Endothelial cell of umbilical vein (primary cell): ENCODE measurements at regions not wholly inside any gene's neighbourhood (a gene's known extent, or its start where the extent isn't known, plus 50 kb on each side); places are given as distances from the start of the nearest gene placed in this dataset.

Experiments used
- BruUV-seq: library from RNA; stranded (reverse); fragments of 400-500 nt; replicated peaks from 2 replicates; lab custom pipeline; 2021; lab: Mats Ljungman, UMichigan
- CTCF ChIA-PET: fragments of 300-600, 350-600 bp; sonication (Branson Sonifier 250); formaldehyde crosslinking; loops from one replicate; lab custom pipeline; 2021; ENCODE audit warnings: antibody characterized with exemption, inconsistent platforms; lab: Charles Lee
- POLR2A ChIA-PET: fragments of 300-600, 350-600 bp; sonication (Branson Sonifier 250); formaldehyde crosslinking; loops from one replicate; lab custom pipeline; 2021; ENCODE audit warnings: antibody characterized with exemption, inconsistent platforms; lab: Charles Lee
- DNase-seq: peaks from one replicate; pipeline ENCODE4 v3.0.0-alpha.2; 2011; ENCODE audit warnings: low read depth, low spot score
- FAIRE-seq: peaks from 2 replicates; lab custom pipeline; 2011; peaks lifted over from hg19 to GRCh38; lab: Jason Lieb, UNC
- H2AFZ ChIP-seq: 2 replicates; pipeline ENCODE4 v1.6.0; 2012; ENCODE audit warnings: low read depth, low read length, control low read depth, inconsistent platforms
- H3K27ac ChIP-seq: 2 replicates; pipeline ENCODE4 v1.5.1; 2011; ENCODE audit warnings: low read depth, mild to moderate bottlenecking, control low read depth, low read length, moderate library complexity; ENCODE audit not compliant: insufficient read depth
- H3K27me3 ChIP-seq, 2 experiments: 2 replicates each; pipeline versions ENCODE4 v1.6.0 to v1.6.1; 2011; ENCODE audit warnings: low read length in 2 of 2, mixed read lengths in 1 of 2; ENCODE audit not compliant: control insufficient read depth in 2 of 2, insufficient read depth in 2 of 2
- H3K36me3 ChIP-seq, 2 experiments: 2 replicates in 1 of 2; 3 replicates in 1 of 2; pipeline ENCODE4 v1.5.1; 2011; ENCODE audit warnings: low read length in 2 of 2, mild to moderate bottlenecking in 1 of 2, moderate library complexity in 1 of 2; ENCODE audit not compliant: control insufficient read depth in 2 of 2, insufficient read depth in 2 of 2; ENCODE audit errors: extremely low read depth in 1 of 2
- H3K4me1 ChIP-seq: 3 replicates; pipeline ENCODE4 v1.5.1; 2011; ENCODE audit warnings: mild to moderate bottlenecking, low read length; ENCODE audit not compliant: control insufficient read depth, insufficient read depth; ENCODE audit errors: extremely low read depth
- H3K4me2 ChIP-seq: 2 replicates; pipeline ENCODE4 v1.6.1; 2011; ENCODE audit warnings: low read length, control low read depth, mixed read lengths; ENCODE audit not compliant: insufficient read depth
- H3K4me3 ChIP-seq, 3 experiments: fragments of 200-600 bp in 1 of 3; sonication (generic), shearing (Covaris generic) in 1 of 3; replicated peaks in 1 of 3; 2 replicates each; pipeline ENCODE4 v1.5.1; 2011 to 2016; ENCODE audit warnings: control low read depth in 3 of 3, low read length in 3 of 3, mild to moderate bottlenecking in 2 of 3, inconsistent platforms in 1 of 3, low read depth in 1 of 3, moderate library complexity in 1 of 3; ENCODE audit not compliant: insufficient read depth in 1 of 3
- H3K79me2 ChIP-seq: 2 replicates; pipeline ENCODE4 v1.6.0; 2012; ENCODE audit warnings: low read length, inconsistent platforms; ENCODE audit not compliant: control insufficient read depth, insufficient read depth
- H3K9ac ChIP-seq: replicated peaks from 2 replicates; pipeline ENCODE3; 2011; ENCODE audit warnings: low read length, control low read depth; ENCODE audit not compliant: insufficient read depth; ENCODE audit errors: extremely low read depth
- H3K9me1 ChIP-seq: replicated peaks from 3 replicates; pipeline ENCODE4 v1.6.0; 2011; ENCODE audit warnings: mild to moderate bottlenecking, low read length; ENCODE audit not compliant: control insufficient read depth, insufficient read depth; ENCODE audit errors: extremely low read depth
- H3K9me3 ChIP-seq: replicated peaks from 2 replicates; pipeline ENCODE4 v1.5.1; 2012; ENCODE audit warnings: low read length, inconsistent platforms; ENCODE audit not compliant: control insufficient read depth, insufficient read depth
- H4K20me1 ChIP-seq: replicated peaks from 2 replicates; pipeline ENCODE3; 2011; ENCODE audit warnings: mild to moderate bottlenecking, low read length; ENCODE audit not compliant: control insufficient read depth, insufficient read depth; ENCODE audit errors: extremely low read depth
- EZH2 ChIP-seq: IDR thresholded peaks from 2 replicates; pipeline ENCODE4 v1.6.1; 2012; ENCODE audit warnings: borderline replicate concordance, low read depth, mild to moderate bottlenecking, moderate library complexity, low read length, inconsistent platforms; ENCODE audit not compliant: severe bottlenecking
- FOS ChIP-seq: IDR thresholded peaks from 2 replicates; pipeline ENCODE4 v1.6.1; 2011; ENCODE audit warnings: mild to moderate bottlenecking, low read length, moderate library complexity, borderline replicate concordance; ENCODE audit not compliant: insufficient read depth
- GATA2 ChIP-seq: IDR thresholded peaks from 2 replicates; pipeline ENCODE4 v1.7.0; 2011; ENCODE audit warnings: low read depth, mild to moderate bottlenecking, moderate library complexity, mixed read lengths, low read length; ENCODE audit not compliant: insufficient read length, insufficient read depth
- JUN ChIP-seq: IDR thresholded peaks from 2 replicates; pipeline ENCODE4 v1.6.1; 2011; ENCODE audit warnings: borderline replicate concordance, low read depth; ENCODE audit not compliant: insufficient read length, insufficient read depth
- MYC ChIP-seq: IDR thresholded peaks from one replicate; pipeline ENCODE4 v1.6.1; 2011; ENCODE audit warnings: mild to moderate bottlenecking, low read depth, low read length
- POLR2A ChIP-seq: IDR thresholded peaks from 2 replicates; pipeline ENCODE4 v1.6.1; 2012; ENCODE audit warnings: low read depth, mild to moderate bottlenecking, control low read depth, low read length
- POLR2AphosphoS5 ChIP-seq: IDR thresholded peaks from 2 replicates; pipeline ENCODE4 v1.6.1; 2012; ENCODE audit warnings: low read depth, mild to moderate bottlenecking, control low read depth, low read length, moderate library complexity; ENCODE audit not compliant: insufficient read depth
- dilution Hi-C: fragments of 300-500 bp; cut with MboI; formaldehyde crosslinking; loops from one replicate; pipeline ENCODE4 v1.15.0; 2019; ENCODE audit warnings: low sequenced_read_pairs; ENCODE audit not compliant: extremely low pct_ligation_motif_present
- intact Hi-C: fragments of 100-400 bp; cut with micrococcal nuclease; formaldehyde crosslinking; loops from one replicate; pipeline ENCODE4 v1.10.0; 2022
- TF ChIP-seq, protein P1 (sequence below), 2 donors: IDR thresholded peaks; 1 replicate in 1 of 2; 2 replicates in 1 of 2; pipeline ENCODE4 v1.5.1; 2011; ENCODE audit warnings: low read length in 2 of 2, mild to moderate bottlenecking in 2 of 2, moderate library complexity in 2 of 2, control low read depth in 1 of 2, inconsistent platforms in 1 of 2, low read depth in 1 of 2; ENCODE audit not compliant: insufficient read depth in 1 of 2; ENCODE audit errors: extremely low read depth in 1 of 2
- TF ChIP-seq, protein P2 (sequence below): IDR thresholded peaks from 2 replicates; pipeline ENCODE4 v1.6.1; 2011; ENCODE audit not compliant: insufficient read depth, insufficient read length

DNA sequence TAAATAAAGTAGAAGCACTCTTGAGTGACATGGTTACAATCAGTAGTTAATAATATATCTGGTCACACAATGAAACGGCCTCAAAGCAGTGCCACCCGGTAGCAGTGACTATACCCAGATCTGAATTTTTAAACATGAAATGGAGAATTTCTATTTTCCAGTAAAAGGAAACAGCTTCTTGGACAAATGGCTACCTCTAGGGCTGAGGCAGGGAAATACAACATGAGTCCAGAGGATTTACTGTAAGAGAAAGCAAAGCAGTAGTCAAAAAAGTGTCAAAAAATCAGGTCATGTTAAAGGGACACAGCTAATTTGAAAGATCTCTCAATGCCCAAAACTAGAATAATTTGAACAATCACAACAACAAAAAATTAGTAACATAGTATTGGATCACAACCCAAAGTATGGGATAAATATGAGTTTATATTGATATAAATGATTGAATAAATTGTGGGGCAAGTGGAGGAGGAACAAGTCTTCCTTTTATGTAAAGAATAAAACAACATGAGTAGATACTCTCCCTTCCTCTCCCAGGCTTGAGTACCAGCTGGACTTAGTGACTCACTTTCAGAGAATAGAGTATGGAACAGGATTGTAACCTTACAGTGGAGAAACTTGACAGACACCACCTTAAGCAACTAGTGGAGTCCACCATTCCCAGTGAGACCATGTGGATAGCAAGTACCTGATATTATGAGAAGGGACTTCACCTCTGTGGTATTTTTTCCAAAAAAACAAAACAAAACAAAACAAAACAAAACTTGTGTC, 180.8 kb downstream of the MBD2 start:
- Histone ChIP-seq H3K79me2 (no peaks in the 10 kb centered on the region), H4K20me1 (no peaks in the 10 kb centered on the region), H2AFZ (no peak overlapping the region), H3K27ac (no peak overlapping the region), H3K9ac (no peak overlapping the region), H3K36me3 (no peaks in the 10 kb centered on the region), H3K4me3 (no peak overlapping the region), H3K9me1 (no peaks in the 10 kb centered on the region), H3K4me1 (no peaks in the 10 kb centered on the region), H3K9me3 (no peaks in the 10 kb centered on the region), H3K4me2 (no peak overlapping the region), H3K27me3 (no peaks in the 10 kb centered on the region)
- FAIRE-seq = no peak
- intact Hi-C loops = no loop called here
- no peak for TF ChIP-seq MYC
- TF ChIP-seq, protein P1, sequence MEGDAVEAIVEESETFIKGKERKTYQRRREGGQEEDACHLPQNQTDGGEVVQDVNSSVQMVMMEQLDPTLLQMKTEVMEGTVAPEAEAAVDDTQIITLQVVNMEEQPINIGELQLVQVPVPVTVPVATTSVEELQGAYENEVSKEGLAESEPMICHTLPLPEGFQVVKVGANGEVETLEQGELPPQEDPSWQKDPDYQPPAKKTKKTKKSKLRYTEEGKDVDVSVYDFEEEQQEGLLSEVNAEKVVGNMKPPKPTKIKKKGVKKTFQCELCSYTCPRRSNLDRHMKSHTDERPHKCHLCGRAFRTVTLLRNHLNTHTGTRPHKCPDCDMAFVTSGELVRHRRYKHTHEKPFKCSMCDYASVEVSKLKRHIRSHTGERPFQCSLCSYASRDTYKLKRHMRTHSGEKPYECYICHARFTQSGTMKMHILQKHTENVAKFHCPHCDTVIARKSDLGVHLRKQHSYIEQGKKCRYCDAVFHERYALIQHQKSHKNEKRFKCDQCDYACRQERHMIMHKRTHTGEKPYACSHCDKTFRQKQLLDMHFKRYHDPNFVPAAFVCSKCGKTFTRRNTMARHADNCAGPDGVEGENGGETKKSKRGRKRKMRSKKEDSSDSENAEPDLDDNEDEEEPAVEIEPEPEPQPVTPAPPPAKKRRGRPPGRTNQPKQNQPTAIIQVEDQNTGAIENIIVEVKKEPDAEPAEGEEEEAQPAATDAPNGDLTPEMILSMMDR (IDR thresholded peaks at IDR 0.05; ENCODE audit: extremely low read depth in 1 of 2, insufficient read depth in 1 of 2, low read depth in 1 of 2, low read length in 2 of 2) = no peak
- no peak for TF ChIP-seq GATA2
- no peak for TF ChIP-seq EZH2
- TF ChIP-seq POLR2A = no peak
- TF ChIP-seq JUN = no peak
- no peak for TF ChIP-seq FOS
- TF ChIP-seq POLR2AphosphoS5 = no peak
- TF ChIP-seq, protein P2, sequence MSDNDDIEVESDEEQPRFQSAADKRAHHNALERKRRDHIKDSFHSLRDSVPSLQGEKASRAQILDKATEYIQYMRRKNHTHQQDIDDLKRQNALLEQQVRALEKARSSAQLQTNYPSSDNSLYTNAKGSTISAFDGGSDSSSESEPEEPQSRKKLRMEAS = no peak
- dilution Hi-C loops = no loop called here
- DNase-seq = no peak
- CTCF ChIA-PET = no interaction called here
- no TSS peak for BruUV-seq
- POLR2A ChIA-PET = no interaction called here
